Esophagus squamous epithelium (tissue), 5 donors: ENCODE measurements at regions not wholly inside any gene's neighbourhood (a gene's known extent, or its start where the extent isn't known, plus 50 kb on each side); places are given as distances from the start of the nearest gene placed in this dataset.

Experiments
- DNase-seq: peaks from one replicate; lab custom pipeline; 2025; lab: John Stamatoyannopoulos, UW
- H3K27ac ChIP-seq, 4 donors: fragments of 200-600 bp; sonication (generic); one replicate each; pipeline ENCODE4 v1.5.1; 2016 to 2019; ENCODE audit warnings: mild to moderate bottlenecking in 1 of 4
- H3K27me3 ChIP-seq, 4 donors: fragments of 200-600 bp; sonication (generic); 1 replicate in 3 of 4; 2 replicates in 1 of 4; pipeline versions ENCODE4 v1.5.1 to v1.6.0; 2017 to 2021; ENCODE audit warnings: antibody characterized with exemption in 1 of 4
- H3K36me3 ChIP-seq, 3 donors: fragments of 200-600 bp; sonication (generic); one replicate each; pipeline ENCODE4 v1.5.1; 2016 to 2019
- H3K4me1 ChIP-seq, 3 donors: fragments of 200-600 bp; sonication (generic); one replicate each; pipeline ENCODE4 v1.5.1; 2017 to 2019
- H3K4me3 ChIP-seq, 4 donors: fragments of 200-600 bp; sonication (generic); 1 replicate in 3 of 4; 2 replicates in 1 of 4; pipeline ENCODE4 v1.5.1; 2016 to 2019; ENCODE audit warnings: mild to moderate bottlenecking in 2 of 4, moderate library complexity in 1 of 4
- H3K9me3 ChIP-seq, 3 donors: fragments of 200-600 bp; sonication (generic); one replicate each; pipeline ENCODE4 v1.5.1; 2016 to 2019
- CTCF ChIP-seq, 6 experiments: fragments of 450-650 bp in 4 of 6; fragments of 200-600 bp in 2 of 6; sonication (generic) in 2 of 6; IDR thresholded peaks; one replicate each; pipeline ENCODE4 v1.5.1; 2016 to 2019; ENCODE audit warnings: antibody characterized with exemption in 6 of 6, mild to moderate bottlenecking in 4 of 6, moderate library complexity in 4 of 6
- POLR2A ChIP-seq, 4 donors: fragments of 450-650 bp; IDR thresholded peaks; one replicate each; pipeline ENCODE4 v1.6.1; 2017; ENCODE audit warnings: antibody characterized with exemption in 4 of 4, mild to moderate bottlenecking in 4 of 4, moderate library complexity in 3 of 4
- WGBS, 2 donors: methylation state at CpG; one replicate each; pipeline ENCODE4 v1.1.5; 2018; 5-methylcytosine and 5-hydroxymethylcytosine counted together
- intact Hi-C: fragments of 100-400 bp; cut with DNase I; formaldehyde crosslinking; loops from one replicate; pipeline ENCODE4 v1.15.0; 2022
- donor health status: DM: yes; HTN: yes; CAD: no.

- DNase-seq, result no peak
- intact Hi-C loops, result no loop called here
- no peak overlapping the region for H3K4me3 ChIP-seq
- H3K4me1 ChIP-seq, result no peaks in the 10 kb centered on the region
- H3K36me3 ChIP-seq, result no peaks in the 10 kb centered on the region
- H3K27ac ChIP-seq, result no peak overlapping the region
- no peak for TF ChIP-seq CTCF (IDR thresholded peaks at IDR 0.05)
- TF ChIP-seq POLR2A (IDR thresholded peaks at IDR 0.05), result no peak
- no peaks in the 10 kb centered on the region for H3K27me3 ChIP-seq
- H3K9me3 ChIP-seq, result peaks cover 0 to 36% (median 22%) of the 10 kb centered on the region in 3 donors
- 85 to 87% methylated on average over 5 to 8 of the region's 13 CpGs for WGBS, 2 donors
Observed at GRCh38 chr1:30478799-30479563, 244.4 kb downstream of the MATN1 start.

GRCh38 chr1:30478283-30478682, 245.1 kb downstream of the MATN1 start:
- 71 to 78% methylated on average over 4 to 6 of the region's 6 CpGs for WGBS, 2 donors
- no peaks in the 10 kb centered on the region for H3K36me3 ChIP-seq
- no peaks in the 10 kb centered on the region for H3K4me1 ChIP-seq
- intact Hi-C loops, result no loop called here
- TF ChIP-seq POLR2A (IDR thresholded peaks at IDR 0.05) (no peak), CTCF (IDR thresholded peaks at IDR 0.05) (no peak)
- H3K27me3 ChIP-seq, result no peaks in the 10 kb centered on the region
- H3K9me3 ChIP-seq, result peaks cover 0 to 36% (median 22%) of the 10 kb centered on the region in 3 donors
- no peak for DNase-seq
- no peak overlapping the region for H3K27ac ChIP-seq
- no peak overlapping the region for H3K4me3 ChIP-seq

GRCh38 chr1:30477588-30477987, 245.8 kb downstream of the MATN1 start:
- no peaks in the 10 kb centered on the region for H3K27me3 ChIP-seq
- H3K9me3 ChIP-seq, result peaks cover 0 to 29% (median 16%) of the 10 kb centered on the region in 3 donors
- no peak for DNase-seq
- H3K4me3 ChIP-seq, result no peak overlapping the region
- TF ChIP-seq POLR2A (IDR thresholded peaks at IDR 0.05) (no peak), CTCF (IDR thresholded peaks at IDR 0.05) (no peak)
- WGBS, 2 donors, result 50 to 75% methylated on average over 1 of the region's 8 CpGs
- H3K36me3 ChIP-seq, result no peaks in the 10 kb centered on the region
- H3K27ac ChIP-seq, result no peak overlapping the region
- H3K4me1 ChIP-seq, result no peaks in the 10 kb centered on the region
- intact Hi-C loops, result no loop called here

GRCh38 chr1:30476911-30477459, 246.4 kb downstream of the MATN1 start:
- H3K4me1 ChIP-seq, result no peaks in the 10 kb centered on the region
- H3K9me3 ChIP-seq, result peaks cover 0 to 23% (median 11%) of the 10 kb centered on the region in 3 donors
- H3K27me3 ChIP-seq, result no peaks in the 10 kb centered on the region
- intact Hi-C loops, result no loop called here
- no peak overlapping the region for H3K27ac ChIP-seq
- no peak for DNase-seq
- TF ChIP-seq CTCF (IDR thresholded peaks at IDR 0.05) (no peak), POLR2A (IDR thresholded peaks at IDR 0.05) (no peak)
- 74 to 97% methylated on average over 4 to 5 of the region's 8 CpGs for WGBS, 2 donors
- H3K4me3 ChIP-seq, result no peak overlapping the region
- no peaks in the 10 kb centered on the region for H3K36me3 ChIP-seq

GRCh38 chr1:30476476-30476875, 246.9 kb downstream of the MATN1 start:
- DNase-seq, result no peak

More at GRCh38 chr1:30476476-30476875, 246.9 kb downstream of the MATN1 start:
- H3K36me3 ChIP-seq, result no peaks in the 10 kb centered on the region
- H3K4me1 ChIP-seq, result no peaks in the 10 kb centered on the region
- WGBS, 2 donors, result 57 to 70% methylated on average over 6 of the region's 6 CpGs
- TF ChIP-seq CTCF (IDR thresholded peaks at IDR 0.05) (no peak), POLR2A (IDR thresholded peaks at IDR 0.05) (no peak)
- H3K4me3 ChIP-seq, result no peak overlapping the region
- no peaks in the 10 kb centered on the region for H3K27me3 ChIP-seq
- H3K27ac ChIP-seq, result no peak overlapping the region
- peaks cover 0 to 18% (median 6%) of the 10 kb centered on the region in 3 donors for H3K9me3 ChIP-seq
- intact Hi-C loops, result no loop called here
